Heart left ventricle (tissue), 16 donors: ENCODE measurements at regions not wholly inside any gene's neighbourhood (a gene's known extent, or its start where the extent isn't known, plus 50 kb on each side); places are given as distances from the start of the nearest gene placed in this dataset.

ENCODE experiments used
- ATAC-seq, 4 donors: fragments of 200-7000 bp; cut with Tn5 transposase; one replicate each; pipeline ENCODE4 v1.9.1; 2020 to 2022; ENCODE audit warnings: moderate library complexity in 4 of 4, mild to moderate bottlenecking in 3 of 4, moderate number of reproducible peaks in 1 of 4
- DNase-seq, 5 donors: peaks; one replicate each; pipeline ENCODE4 v3.0.0-alpha.2; 2020
- H3K27ac ChIP-seq, 12 donors: fragments of 200-600 bp; sonication (generic) in 4 of 12; one replicate each; pipeline versions ENCODE4 v1.5.0 to v1.8.0; 2016 to 2022; ENCODE audit warnings: mild to moderate bottlenecking in 2 of 12
- H3K27me3 ChIP-seq, 9 donors: fragments of 200-600 bp; sonication (generic) in 2 of 9; one replicate each; pipeline versions ENCODE4 v1.5.1 to v1.8.0; 2016 to 2022; ENCODE audit warnings: mild to moderate bottlenecking in 3 of 9
- H3K36me3 ChIP-seq, 9 donors: fragments of 200-600 bp; sonication (generic) in 2 of 9; one replicate each; pipeline versions ENCODE4 v1.5.0 to v1.8.0; 2018 to 2022; ENCODE audit warnings: mild to moderate bottlenecking in 2 of 9
- H3K4me1 ChIP-seq, 12 donors: fragments of 200-600 bp; sonication (generic) in 4 of 12; one replicate each; pipeline versions ENCODE4 v1.5.0 to v1.8.0; 2016 to 2022; ENCODE audit warnings: mild to moderate bottlenecking in 3 of 12
- H3K4me3 ChIP-seq, 12 donors: fragments of 200-600 bp; sonication (generic) in 4 of 12; one replicate each; pipeline versions ENCODE4 v1.5.0 to v1.8.0; 2017 to 2022; ENCODE audit warnings: mild to moderate bottlenecking in 9 of 12, moderate library complexity in 4 of 12
- H3K9me3 ChIP-seq, 12 donors: fragments of 200-600 bp; sonication (generic) in 4 of 12; one replicate each; pipeline versions ENCODE4 v1.5.0 to v1.8.0; 2016 to 2022; ENCODE audit warnings: mild to moderate bottlenecking in 1 of 12
- CTCF ChIP-seq, 12 donors: fragments of 200-600 bp; sonication (generic) in 4 of 12; IDR thresholded peaks; one replicate each; pipeline versions ENCODE4 v1.5.0 to v1.8.0; 2018 to 2022; ENCODE audit warnings: antibody characterized with exemption in 12 of 12, mild to moderate bottlenecking in 5 of 12
- POLR2A ChIP-seq, 2 donors: fragments of 450-650 bp; IDR thresholded peaks; one replicate each; pipeline ENCODE4 v1.6.1; 2017; ENCODE audit warnings: antibody characterized with exemption in 2 of 2, mild to moderate bottlenecking in 2 of 2, moderate library complexity in 2 of 2
- WGBS, 4 donors: extraction: QIAGEN DNeasy Blood & Tissue Kit in 2 of 4; methylation state at CpG; one replicate each; pipeline versions ENCODE4 v1.1.5 to v1.1.7; 2013 to 2018; 5-methylcytosine and 5-hydroxymethylcytosine counted together
- intact Hi-C, 10 donors: fragments of 100-400 bp; cut with DNase I; formaldehyde crosslinking; loops; one replicate each; pipeline versions ENCODE4 v1.11.1 to v1.14.2; 2022
- donor health status: ischemic (EF 13 %, LVEDD 7.1; RV severe dilation, severe dysfunction).
- donor health status: healthy with polysubstance abuse.
- donor health status: DM: no; HTN: yes; CAD: no.
- donor health status: DM: no; HTN: no; CAD: no.
- donor health status: ischemic (EF 25% LVEDD 6.9; RV normal size, moderate dysfunction).
- donor health status: ischemic (EF 25% LVEDD 5.7; RV mildly dilated, moderate dysfunction).
- donor health status: healthy.
- donor health status: DM: yes; HTN: yes; CAD: no.
- donor health status: ischemic (EF 35%, LVEDD 5.7; RV mildly dilated, moderate dysfunction).
- donor health status: nonischemic (EF 11% LVEDD 7.7; RV severe dilation, severe dysfunction).
- donor health status: DM: yes; HTN: yes; CAD: no.
- donor health status: PGD.
- donor health status: ischemic (EF 29% LVEDD 5.4; RV normal size, mild dysfunction).
- donor health status: nonischemic (EF 23%, LVEDD 6.1; RV moderate dilation, normal function).

GRCh38 chr2:138107288-138107687 is 143.0 kb downstream of the HNMT start:
- 51 to 65% (median 61%) methylated on average over 4 of the region's 4 CpGs for WGBS, 4 donors
- H3K4me3 ChIP-seq, result no peak overlapping the region
- H3K4me1 ChIP-seq, result no peaks in the 10 kb centered on the region
- no peak for ATAC-seq
- no peaks in the 10 kb centered on the region for H3K36me3 ChIP-seq
- no peaks in the 10 kb centered on the region for H3K27me3 ChIP-seq
- no peak for DNase-seq
- TF ChIP-seq POLR2A (IDR thresholded peaks at IDR 0.05) (no peak), CTCF (IDR thresholded peaks at IDR 0.05) (no peak)
- H3K27ac ChIP-seq, result no peak overlapping the region
- H3K9me3 ChIP-seq, result no peaks in the 10 kb centered on the region
- intact Hi-C loops, result no loop called here

GRCh38 chr2:138110453-138111083 is 146.3 kb downstream of the HNMT start:
- DNase-seq, result no peak
- H3K9me3 ChIP-seq, result peaks cover 0 to 11% (median 0%) of the 10 kb centered on the region in 12 donors
- ATAC-seq, result no peak
- no peaks in the 10 kb centered on the region for H3K4me1 ChIP-seq
- no peaks in the 10 kb centered on the region for H3K36me3 ChIP-seq
- no peaks in the 10 kb centered on the region for H3K27me3 ChIP-seq
- H3K27ac ChIP-seq, result no peak overlapping the region
- TF ChIP-seq CTCF (IDR thresholded peaks at IDR 0.05) (no peak), POLR2A (IDR thresholded peaks at IDR 0.05) (no peak)
- H3K4me3 ChIP-seq, result no peak overlapping the region
- intact Hi-C loops, result no loop called here
- 78 to 91% (median 84%) methylated on average over 2 of the region's 2 CpGs for WGBS, 4 donors

DNA sequence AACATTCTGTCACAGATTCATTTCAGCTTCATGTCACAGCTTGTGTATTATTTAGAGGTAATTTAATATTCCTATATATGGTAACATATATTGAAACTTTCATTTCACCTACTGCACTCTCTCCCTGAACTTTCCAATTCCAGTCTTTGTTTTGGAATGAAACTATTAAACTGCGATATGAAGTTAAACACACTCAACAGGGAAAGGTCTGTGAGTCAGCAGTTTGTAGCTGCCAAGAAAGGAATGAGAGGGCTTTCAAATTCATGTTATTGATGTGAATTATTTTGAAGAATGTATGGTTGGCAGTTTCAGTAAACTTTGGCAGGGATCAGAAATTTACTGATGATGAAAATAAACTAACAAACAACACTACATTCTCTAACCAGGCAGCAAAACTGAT is 148.3 kb downstream of the HNMT start:
- DNase-seq, result no peak
- no peaks in the 10 kb centered on the region for H3K27me3 ChIP-seq
- no peak overlapping the region for H3K27ac ChIP-seq
- peaks cover 0 to 11% (median 0%) of the 10 kb centered on the region in 12 donors for H3K9me3 ChIP-seq
- no peak overlapping the region for H3K4me3 ChIP-seq
- TF ChIP-seq POLR2A (IDR thresholded peaks at IDR 0.05) (no peak), CTCF (IDR thresholded peaks at IDR 0.05) (no peak)
- H3K4me1 ChIP-seq, result no peaks in the 10 kb centered on the region
- intact Hi-C loops, result no loop called here
- H3K36me3 ChIP-seq, result no peaks in the 10 kb centered on the region
- ATAC-seq, result no peak
- 89 to 96% (median 94%) methylated on average over 1 of the region's 1 CpG for WGBS, 4 donors

- TF ChIP-seq POLR2A (IDR thresholded peaks at IDR 0.05) (no peak), CTCF (IDR thresholded peaks at IDR 0.05) (no peak)
- 87 to 91% (median 88%) methylated on average over 4 of the region's 4 CpGs for WGBS, 4 donors
- intact Hi-C loops, result no loop called here
- no peaks in the 10 kb centered on the region for H3K36me3 ChIP-seq
- no peaks in the 10 kb centered on the region for H3K4me1 ChIP-seq
- peaks cover 0 to 11% (median 0%) of the 10 kb centered on the region in 12 donors for H3K9me3 ChIP-seq
- no peaks in the 10 kb centered on the region for H3K27me3 ChIP-seq
- H3K27ac ChIP-seq, result no peak overlapping the region
- DNase-seq, result no peak
- no peak for ATAC-seq
- H3K4me3 ChIP-seq, result no peak overlapping the region
Observed at GRCh38 chr2:138113871-138114525, 149.7 kb downstream of the HNMT start.
